Smooth muscle cell (in vitro differentiated cells): ENCODE measurements at regions not wholly inside any gene's neighbourhood (a gene's known extent, or its start where the extent isn't known, plus 50 kb on each side); places are given as distances from the start of the nearest gene placed in this dataset.

Source experiments
- DNase-seq: peaks from one replicate; lab custom pipeline; 2025; ENCODE audit not compliant: unreplicated experiment; lab: John Stamatoyannopoulos, UW
- H2AFZ ChIP-seq: fragments of 200-600 bp; sonication (generic); 2 replicates; pipeline ENCODE4 v1.6.0; 2016; ENCODE audit warnings: antibody characterized with exemption, low read depth, mild to moderate bottlenecking
- H3F3A ChIP-seq: fragments of 200-600 bp; sonication (generic); 2 replicates; pipeline ENCODE4 v1.6.0; 2017; ENCODE audit warnings: antibody characterized with exemption, low read depth
- H3K27ac ChIP-seq: fragments of 200-600 bp; sonication (generic); 2 replicates; pipeline ENCODE4 v1.5.1; 2016; ENCODE audit warnings: low read depth, mild to moderate bottlenecking
- H3K27me3 ChIP-seq: fragments of 200-600 bp; sonication (generic); 2 replicates; pipeline ENCODE4 v1.6.1; 2016; ENCODE audit warnings: low read depth, mild to moderate bottlenecking
- H3K36me3 ChIP-seq: fragments of 200-600 bp; sonication (generic); 2 replicates; pipeline ENCODE4 v1.5.1; 2016; ENCODE audit warnings: low read depth
- H3K4me1 ChIP-seq: fragments of 200-600 bp; sonication (generic); 2 replicates; pipeline ENCODE4 v1.5.1; 2016; ENCODE audit warnings: low read depth
- H3K4me2 ChIP-seq: fragments of 200-600 bp; sonication (generic); 2 replicates; pipeline ENCODE4 v1.6.0; 2016; ENCODE audit warnings: mild to moderate bottlenecking
- H3K4me3 ChIP-seq: fragments of 200-600 bp; sonication (generic); 2 replicates; pipeline ENCODE4 v1.5.1; 2016; ENCODE audit warnings: mild to moderate bottlenecking
- H3K79me2 ChIP-seq: fragments of 200-600 bp; sonication (generic); 2 replicates; pipeline ENCODE4 v1.6.0; 2016; ENCODE audit warnings: low read depth, mild to moderate bottlenecking
- H3K9ac ChIP-seq: fragments of 200-600 bp; sonication (generic); 2 replicates; pipeline ENCODE4 v1.6.0; 2016; ENCODE audit warnings: low read depth
- H3K9me3 ChIP-seq: fragments of 200-600 bp; sonication (generic); replicated peaks from 2 replicates; pipeline ENCODE4 v1.5.1; 2016; ENCODE audit warnings: low read depth
- H4K20me1 ChIP-seq: fragments of 200-600 bp; sonication (generic); 2 replicates; pipeline ENCODE4 v1.6.0; 2016; ENCODE audit warnings: low read depth
- CTCF ChIP-seq: fragments of 200-600 bp; sonication (generic); IDR thresholded peaks from 2 replicates; pipeline ENCODE4 v1.5.1; 2017; ENCODE audit warnings: borderline replicate concordance, mild to moderate bottlenecking, antibody characterized with exemption; ENCODE audit not compliant: insufficient read depth, poor library complexity, severe bottlenecking
- WGBS: methylation state at CpG from one replicate; pipeline ENCODE4 v1.1.7; 2016; ENCODE audit warnings: low lambda C conversion rate; 5-methylcytosine and 5-hydroxymethylcytosine counted together

- no peak for DNase-seq
- Histone ChIP-seq H3K9ac (no peak overlapping the region), H2AFZ (no peak overlapping the region), H3K4me1 (no peaks in the 10 kb centered on the region), H3K27ac (peak overlapping the region; percentile 40), H3K79me2 (no peaks in the 10 kb centered on the region), H3K36me3 (no peaks in the 10 kb centered on the region), H3K4me3 (no peak overlapping the region), H4K20me1 (no peaks in the 10 kb centered on the region), H3K9me3 (no peaks in the 10 kb centered on the region), H3K27me3 (no peaks in the 10 kb centered on the region), H3K4me2 (no peak overlapping the region), H3F3A (no peaks in the 10 kb centered on the region)
- no peak for TF ChIP-seq CTCF
- 89% methylated on average over 1 of the region's 1 CpG for WGBS
These were observed 851.4 kb downstream of the BCL11A start for GRCh38 chr2:59702026-59702425.

- no peak overlapping the region for H3K9ac ChIP-seq
- TF ChIP-seq CTCF: no peak
- no peak overlapping the region for H2AFZ ChIP-seq
- H4K20me1 ChIP-seq: no peaks in the 10 kb centered on the region
- H3F3A ChIP-seq: no peaks in the 10 kb centered on the region
- H3K36me3 ChIP-seq: no peaks in the 10 kb centered on the region
- no peaks in the 10 kb centered on the region for H3K4me1 ChIP-seq
- no peak overlapping the region for H3K4me3 ChIP-seq
- H3K4me2 ChIP-seq: no peak overlapping the region
- H3K9me3 ChIP-seq: no peaks in the 10 kb centered on the region
- H3K79me2 ChIP-seq: no peaks in the 10 kb centered on the region
- no peak for DNase-seq
- H3K27ac ChIP-seq: peak overlapping the region; percentile 40
- no peaks in the 10 kb centered on the region for H3K27me3 ChIP-seq
- WGBS: 74% methylated on average over 3 of the region's 3 CpGs
These were observed 852.0 kb downstream of the BCL11A start for GRCh38 chr2:59701271-59701994.

GRCh38 chr2:59694176-59694575, 859.3 kb downstream of the BCL11A start:
- no peaks in the 10 kb centered on the region for H3K4me1 ChIP-seq
- H3K4me3 ChIP-seq: no peak overlapping the region
- H2AFZ ChIP-seq: no peak overlapping the region
- no peaks in the 10 kb centered on the region for H4K20me1 ChIP-seq
- no peak for TF ChIP-seq CTCF
- WGBS: 85% methylated on average over 1 of the region's 1 CpG
- no peaks in the 10 kb centered on the region for H3K27me3 ChIP-seq
- no peak overlapping the region for H3K27ac ChIP-seq
- no peaks in the 10 kb centered on the region for H3K9me3 ChIP-seq
- H3K4me2 ChIP-seq: no peak overlapping the region
- H3K79me2 ChIP-seq: no peaks in the 10 kb centered on the region
- no peak for DNase-seq
- no peaks in the 10 kb centered on the region for H3F3A ChIP-seq
- H3K9ac ChIP-seq: no peak overlapping the region
- H3K36me3 ChIP-seq: no peaks in the 10 kb centered on the region
